NB4 (cell line): ENCODE measurements at regions not wholly inside any gene's neighbourhood (a gene's known extent, or its start where the extent isn't known, plus 50 kb on each side); places are given as distances from the start of the nearest gene placed in this dataset.

Experiments
- DNase-seq: peaks from one replicate; pipeline ENCODE4 v3.0.0; 2010; ENCODE audit warnings: low read depth
- H3K4me3 ChIP-seq: one replicate; pipeline ENCODE4 v1.5.1; 2011; ENCODE audit warnings: mild to moderate bottlenecking, low read depth, low read length, moderate library complexity
- CTCF ChIP-seq: IDR thresholded peaks from one replicate; pipeline ENCODE4 v1.5.1; 2012; ENCODE audit warnings: low read depth, low read length
- MAX ChIP-seq: IDR thresholded peaks from 2 replicates; pipeline ENCODE4 v1.6.1; 2011; ENCODE audit warnings: low read depth, low read length
- MYC ChIP-seq: IDR thresholded peaks from 2 replicates; pipeline ENCODE4 v1.6.1; 2011; ENCODE audit warnings: low read depth, low read length
- POLR2A ChIP-seq: IDR thresholded peaks from 2 replicates; pipeline ENCODE4 v1.6.1; 2011; ENCODE audit warnings: mild to moderate bottlenecking; ENCODE audit not compliant: insufficient read length; ENCODE audit errors: extremely low read depth

DNA sequence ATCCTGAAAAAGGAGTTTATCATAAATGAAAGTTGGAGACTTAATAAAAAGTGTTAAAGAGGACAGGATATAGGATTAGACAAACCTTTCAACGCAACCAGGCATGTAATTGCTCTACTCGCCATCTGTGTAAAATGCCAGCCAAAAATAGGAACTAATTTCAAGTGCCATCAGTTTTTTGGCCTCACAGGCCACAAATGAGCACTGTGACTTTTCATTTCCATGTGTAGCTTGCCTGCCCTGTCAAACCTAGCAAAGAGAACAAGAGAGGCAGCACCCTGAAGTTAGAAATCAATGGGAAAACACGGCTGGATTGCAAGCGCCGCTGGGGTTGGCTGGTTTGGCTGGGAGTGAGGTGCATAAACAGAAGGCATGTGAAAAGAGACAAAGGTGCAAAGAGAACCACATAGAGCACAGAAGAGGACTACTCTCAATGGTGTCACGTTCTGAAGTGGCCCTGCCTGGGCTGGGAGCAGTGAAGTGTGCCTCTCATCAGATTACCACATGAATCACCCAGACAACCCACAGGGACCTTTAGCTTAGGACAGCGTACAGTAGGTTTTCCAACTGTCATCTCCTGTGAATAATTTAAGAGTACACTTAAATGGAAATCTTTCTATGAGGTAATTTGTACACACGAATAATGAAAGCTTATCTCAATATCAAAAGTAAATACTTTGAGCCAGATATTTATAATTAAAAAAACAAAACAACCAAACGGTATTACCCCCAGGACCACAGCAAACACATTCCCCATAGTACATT lies 78.0 kb upstream of the NHSL1 start:
- TF ChIP-seq POLR2A (no peak), CTCF (no peak), MYC (no peak), MAX (no peak)
- no peak for DNase-seq
- no peak overlapping the region for H3K4me3 ChIP-seq

DNA sequence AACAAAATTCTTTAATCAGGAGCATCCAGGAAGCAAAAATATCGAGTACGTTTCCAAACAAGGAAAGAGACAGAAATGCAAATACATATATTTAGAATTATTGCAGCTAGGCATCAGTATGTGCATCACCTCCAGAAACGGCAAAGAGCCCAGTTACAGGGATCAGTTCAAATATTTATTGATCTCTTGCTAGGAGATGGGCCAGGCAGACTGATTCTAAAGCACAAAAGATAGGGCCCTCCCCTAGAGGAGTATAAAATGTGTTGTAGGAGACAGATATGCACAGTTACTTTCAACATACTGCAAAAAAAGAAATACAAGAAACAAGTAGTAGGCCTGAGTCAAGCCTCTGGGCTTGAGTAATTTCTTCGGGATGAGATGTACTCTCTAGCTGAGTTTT lies 80.7 kb upstream of the NHSL1 start:
- TF ChIP-seq CTCF (no peak), MYC (no peak), MAX (no peak), POLR2A (no peak)
- no peak overlapping the region for H3K4me3 ChIP-seq
- DNase-seq: no peak

DNA sequence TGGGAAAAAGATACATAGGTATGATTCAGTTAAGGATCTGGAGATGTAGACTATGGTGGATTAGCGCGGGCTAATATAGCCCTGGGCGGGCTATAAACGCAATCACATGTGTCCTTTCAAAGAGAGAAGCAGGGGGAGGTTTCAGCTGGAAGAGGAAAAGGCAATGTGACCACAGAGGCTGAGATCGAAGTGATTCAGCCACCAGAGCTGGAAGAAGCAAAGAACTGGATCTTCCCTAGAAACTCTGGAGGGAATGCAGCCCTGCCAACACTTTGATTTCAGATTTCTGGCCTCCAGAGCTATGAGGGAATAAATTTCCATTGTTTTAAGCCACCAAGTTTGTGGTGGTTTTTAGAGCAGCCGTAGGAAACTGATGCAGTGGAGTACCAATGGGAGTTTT lies 81.5 kb upstream of the NHSL1 start:
- H3K4me3 ChIP-seq: no peak overlapping the region
- DNase-seq: no peak
- TF ChIP-seq MYC: no peak
- TF ChIP-seq MAX: no peak
- no peak for TF ChIP-seq POLR2A
- no peak for TF ChIP-seq CTCF

DNA sequence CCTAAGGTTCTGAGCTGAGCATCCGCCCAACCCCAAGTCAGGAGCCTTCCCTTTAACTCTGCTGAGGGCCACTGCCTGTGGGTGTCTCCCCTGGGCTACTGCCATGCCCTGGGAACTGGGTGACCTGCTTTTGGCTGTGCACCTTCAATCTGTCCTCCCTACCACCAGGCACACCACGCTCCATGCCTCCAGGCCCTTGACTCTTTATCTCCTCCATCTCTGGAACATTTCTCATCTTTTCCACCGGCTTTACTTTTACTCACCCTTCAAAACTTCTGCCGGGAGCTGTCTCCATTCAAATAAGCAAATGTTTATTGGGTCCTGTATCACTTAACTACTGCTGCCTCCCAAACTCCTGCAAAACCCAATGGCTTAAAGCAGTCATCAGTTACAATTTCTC lies 83.3 kb upstream of the NHSL1 start:
- no peak overlapping the region for H3K4me3 ChIP-seq
- no peak for DNase-seq
- TF ChIP-seq MAX (no peak), POLR2A (no peak), MYC (no peak), CTCF (no peak)

DNA sequence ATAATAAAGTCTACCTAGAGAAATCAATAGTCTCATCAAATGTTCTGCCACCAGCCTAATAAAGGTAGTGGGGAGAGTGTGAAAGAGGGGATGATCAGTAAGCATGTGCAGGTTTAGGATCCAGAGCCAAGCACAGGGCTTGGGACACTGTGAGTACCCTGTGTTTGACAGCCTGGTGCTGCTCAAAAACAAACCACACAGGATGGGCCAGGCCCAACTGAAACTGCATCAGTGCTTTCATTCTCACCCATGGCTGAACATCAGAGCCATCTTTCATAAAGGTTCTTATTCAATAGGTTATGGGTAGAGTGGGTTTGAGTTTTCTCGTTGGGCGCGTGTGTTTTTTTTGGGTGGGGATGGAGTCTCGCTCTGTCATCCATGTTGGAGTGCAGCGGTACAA lies 87.3 kb upstream of the NHSL1 start:
- TF ChIP-seq POLR2A (no peak), CTCF (no peak), MAX (no peak), MYC (no peak)
- DNase-seq: no peak
- H3K4me3 ChIP-seq: no peak overlapping the region
